Spleen (tissue), 11 donors: ENCODE measurements at regions not wholly inside any gene's neighbourhood (a gene's known extent, or its start where the extent isn't known, plus 50 kb on each side); places are given as distances from the start of the nearest gene placed in this dataset.

Source experiments
- DNase-seq: peaks from one replicate; pipeline ENCODE4 v3.0.0-alpha.2; 2020
- H3K27ac ChIP-seq, 8 donors: fragments of 200-600 bp; sonication (generic) in 7 of 8; 1 replicate in 4 of 8; 2 replicates in 4 of 8; pipeline versions ENCODE4 v1.5.0 to v1.8.0; 2016 to 2021; ENCODE audit warnings: inconsistent platforms in 4 of 8, mild to moderate bottlenecking in 4 of 8, moderate library complexity in 1 of 8
- H3K27me3 ChIP-seq, 7 donors: fragments of 200-600 bp; sonication (generic) in 6 of 7; replicated peaks in 1 of 7; 1 replicate in 4 of 7; 2 replicates in 3 of 7; pipeline versions ENCODE4 v1.5.0 to v1.8.0; 2016 to 2021; ENCODE audit warnings: inconsistent platforms in 3 of 7, mild to moderate bottlenecking in 1 of 7
- H3K36me3 ChIP-seq, 6 donors: fragments of 200-600 bp; sonication (generic) in 5 of 6; 1 replicate in 4 of 6; 2 replicates in 2 of 6; pipeline versions ENCODE4 v1.5.0 to v1.8.0; 2016 to 2021; ENCODE audit warnings: inconsistent platforms in 2 of 6
- H3K4me1 ChIP-seq, 6 donors: fragments of 200-600 bp; sonication (generic) in 5 of 6; 1 replicate in 3 of 6; 2 replicates in 3 of 6; pipeline versions ENCODE4 v1.5.0 to v1.8.0; 2016 to 2021; ENCODE audit warnings: inconsistent platforms in 3 of 6
- H3K4me3 ChIP-seq, 8 donors: fragments of 200-600 bp; sonication (generic) in 7 of 8; 1 replicate in 4 of 8; 2 replicates in 4 of 8; pipeline versions ENCODE4 v1.5.0 to v1.8.0; 2016 to 2021; ENCODE audit warnings: inconsistent platforms in 4 of 8, mild to moderate bottlenecking in 4 of 8, moderate library complexity in 2 of 8
- H3K9me3 ChIP-seq, 8 donors: fragments of 200-600 bp; sonication (generic) in 7 of 8; 1 replicate in 4 of 8; 2 replicates in 4 of 8; pipeline versions ENCODE4 v1.5.0 to v1.8.0; 2016 to 2021; ENCODE audit warnings: inconsistent platforms in 4 of 8
- CTCF ChIP-seq, 11 experiments: fragments of 200-600 bp in 7 of 11; fragments of 450-650 bp in 4 of 11; sonication (generic) in 4 of 11; IDR thresholded peaks in 8 of 11; conservative IDR thresholded peaks in 3 of 11; 1 replicate in 7 of 11; 2 replicates in 4 of 11; pipeline versions ENCODE4 v1.4.0 to v1.8.0; 2016 to 2021; ENCODE audit warnings: antibody characterized with exemption in 11 of 11, inconsistent platforms in 4 of 11, mild to moderate bottlenecking in 1 of 11
- POLR2A ChIP-seq, 3 donors: fragments of 450-650 bp; IDR thresholded peaks; one replicate each; pipeline ENCODE4 v1.5.1; 2017; ENCODE audit warnings: antibody characterized with exemption in 3 of 3, mild to moderate bottlenecking in 1 of 3
- POLR2AphosphoS5 ChIP-seq, 3 donors: sonication (generic); formaldehyde crosslinking; IDR thresholded peaks; one replicate each; pipeline ENCODE4 v1.5.1; 2017; ENCODE audit warnings: antibody characterized with exemption in 3 of 3
- WGBS, 5 donors: extraction: QIAGEN DNeasy Blood & Tissue Kit in 3 of 5; methylation state at CpG; one replicate each; pipeline versions ENCODE4 v1.1.5 to v1.1.7; 2013 to 2018; 5-methylcytosine and 5-hydroxymethylcytosine counted together
- intact Hi-C: fragments of 100-400 bp; cut with DNase I; formaldehyde crosslinking; loops from one replicate; pipeline ENCODE4 v1.15.0; 2023; ENCODE audit warnings: low total_unique reads
- donor health status: healthy with polysubstance abuse.
- donor health status: DM: no; HTN: no; CAD: no; lungs with moderate emphysema.
- donor health status: DM: no; HTN: no; CAD: no.
- donor health status: Bipolar disorder and iron deficiency.
- donor health status: healthy.
- donor health status: DM: no; HTN: no; CAD: no.
- donor health status: DM: yes; HTN: yes; CAD: no.

DNA sequence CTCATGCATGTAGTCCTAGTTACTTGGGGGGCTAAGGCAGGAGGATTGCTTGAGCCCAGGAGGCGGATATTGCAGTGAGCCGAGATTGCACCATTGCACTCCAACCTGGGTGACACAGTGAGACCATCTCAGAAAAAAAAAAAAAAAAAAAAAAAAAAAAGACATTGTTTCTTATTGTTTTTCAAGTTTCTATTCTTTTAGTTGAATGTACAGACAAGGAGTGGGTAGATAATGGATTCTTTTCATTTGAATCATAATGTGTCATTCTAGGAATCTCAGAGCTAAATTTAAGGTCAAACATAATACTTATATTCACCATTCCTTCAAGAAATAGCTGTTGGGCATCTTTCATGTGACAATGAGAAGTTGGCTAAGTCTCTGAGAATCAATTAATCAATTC lies 157.0 kb upstream of the C21orf91 start:
- intact Hi-C loops = no loop called here

DNA sequence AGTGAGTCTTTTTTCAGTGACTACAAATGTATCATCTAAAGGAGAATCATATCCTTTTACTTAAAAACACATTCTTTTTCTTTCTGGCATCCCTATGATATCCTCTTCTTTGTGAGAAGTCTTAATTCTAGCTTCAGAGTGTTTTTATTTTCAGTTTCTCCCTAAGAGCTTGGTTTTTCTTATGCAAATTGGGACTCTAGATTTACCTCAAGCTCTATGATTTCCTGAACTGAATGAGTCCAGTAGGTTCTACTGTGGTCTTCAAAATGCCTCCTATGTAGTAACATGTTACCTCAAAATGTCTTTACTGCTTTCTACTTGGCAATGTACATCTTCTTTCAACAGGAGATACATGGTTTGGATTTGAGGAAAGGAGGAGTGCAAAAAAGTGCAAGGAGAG lies 148.2 kb upstream of the C21orf91 start:
- H3K4me1 ChIP-seq = no peaks in the 10 kb centered on the region

More for the DNA sequence above, 157.0 kb upstream of the C21orf91 start:
- Histone ChIP-seq H3K36me3 (no peaks in the 10 kb centered on the region), H3K9me3 (peaks cover 0 to 8% (median 0%) of the 10 kb centered on the region in 8 donors), H3K4me1 (no peaks in the 10 kb centered on the region), H3K27me3 (no peaks in the 10 kb centered on the region), H3K27ac (no peak overlapping the region), H3K4me3 (no peak overlapping the region)
- DNase-seq = no peak
- TF ChIP-seq POLR2AphosphoS5 (IDR thresholded peaks at IDR 0.05) = no peak
- TF ChIP-seq POLR2A (IDR thresholded peaks at IDR 0.05) = no peak
- TF ChIP-seq CTCF (IDR thresholded peaks at IDR 0.05 in 8 of 11, conservative IDR thresholded peaks at IDR 0.05 in 3 of 11) = no peak
- 90 to 98% (median 91%) methylated on average over 2 of the region's 2 CpGs for WGBS, 5 donors

DNA sequence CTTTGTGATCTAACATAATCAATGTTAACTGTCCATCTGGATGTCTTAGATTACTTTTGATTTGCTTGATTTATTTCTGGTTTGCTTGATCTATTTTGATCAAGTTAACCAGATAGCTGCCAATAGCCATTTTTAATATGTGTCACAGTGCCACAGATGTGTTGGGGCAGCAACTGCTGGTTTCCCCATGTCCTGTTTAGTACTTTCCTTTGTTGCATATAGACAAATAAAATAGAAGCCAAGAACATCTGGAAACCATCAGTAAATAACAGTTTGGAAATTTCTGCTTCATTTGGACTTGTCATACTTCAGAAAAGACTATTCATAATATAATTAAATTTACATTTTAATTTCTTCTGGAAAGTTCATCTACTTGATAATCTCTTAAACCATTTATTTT lies 145.6 kb upstream of the C21orf91 start:
- no peaks in the 10 kb centered on the region for H3K9me3 ChIP-seq
- H3K27ac ChIP-seq = no peak overlapping the region
- no peak for DNase-seq
- TF ChIP-seq POLR2AphosphoS5 (IDR thresholded peaks at IDR 0.05) (no peak), CTCF (IDR thresholded peaks at IDR 0.05 in 8 of 11, conservative IDR thresholded peaks at IDR 0.05 in 3 of 11) (no peak), POLR2A (IDR thresholded peaks at IDR 0.05) (no peak)
- H3K36me3 ChIP-seq = no peaks in the 10 kb centered on the region
- no peak overlapping the region for H3K4me3 ChIP-seq
- H3K4me1 ChIP-seq = no peaks in the 10 kb centered on the region
- intact Hi-C loops = no loop called here
- H3K27me3 ChIP-seq = no peaks in the 10 kb centered on the region

More for the DNA sequence above, 148.2 kb upstream of the C21orf91 start:
- TF ChIP-seq POLR2AphosphoS5 (IDR thresholded peaks at IDR 0.05) (no peak), POLR2A (IDR thresholded peaks at IDR 0.05) (no peak), CTCF (IDR thresholded peaks at IDR 0.05 in 8 of 11, conservative IDR thresholded peaks at IDR 0.05 in 3 of 11) (no peak)
- H3K9me3 ChIP-seq = no peaks in the 10 kb centered on the region
- H3K27me3 ChIP-seq = no peaks in the 10 kb centered on the region
- H3K4me3 ChIP-seq = no peak overlapping the region
- H3K27ac ChIP-seq = no peak overlapping the region
- H3K36me3 ChIP-seq = no peaks in the 10 kb centered on the region
- intact Hi-C loops = no loop called here
- no peak for DNase-seq

GRCh38 chr21:17964199-17964598 lies 145.0 kb upstream of the C21orf91 start:
- no peak overlapping the region for H3K27ac ChIP-seq
- no peaks in the 10 kb centered on the region for H3K9me3 ChIP-seq
- H3K36me3 ChIP-seq = no peaks in the 10 kb centered on the region
- no peaks in the 10 kb centered on the region for H3K4me1 ChIP-seq
- WGBS, 5 donors = 87 to 92% (median 89%) methylated on average over 5 of the region's 5 CpGs
- H3K27me3 ChIP-seq = no peaks in the 10 kb centered on the region
- DNase-seq = no peak
- TF ChIP-seq POLR2AphosphoS5 (IDR thresholded peaks at IDR 0.05) (no peak), CTCF (IDR thresholded peaks at IDR 0.05 in 8 of 11, conservative IDR thresholded peaks at IDR 0.05 in 3 of 11) (no peak), POLR2A (IDR thresholded peaks at IDR 0.05) (no peak)
- intact Hi-C loops = no loop called here
- H3K4me3 ChIP-seq = no peak overlapping the region
